Astrocyte (in vitro differentiated cells and primary cell): ENCODE measurements at regions not wholly inside any gene's neighbourhood (a gene's known extent, or its start where the extent isn't known, plus 50 kb on each side); places are given as distances from the start of the nearest gene placed in this dataset.

Experiments used
- CTCF ChIP-seq: IDR thresholded peaks from 2 replicates; pipeline ENCODE4 v1.5.1; 2011; ENCODE audit warnings: low read depth, mild to moderate bottlenecking, inconsistent platforms, low read length, moderate library complexity; ENCODE audit not compliant: insufficient read depth
- EZH2 ChIP-seq: IDR thresholded peaks from 2 replicates; pipeline ENCODE4 v1.6.1; 2012; ENCODE audit warnings: mild to moderate bottlenecking, low read length, inconsistent platforms; ENCODE audit not compliant: insufficient read depth

GRCh38 chr1:87170157-87170556 lies 158.5 kb upstream of the LMO4 start:
- TF ChIP-seq CTCF (no peak), EZH2 (no peak)
